SW 1271 (cell line): ENCODE measurements at regions not wholly inside any gene's neighbourhood (a gene's known extent, or its start where the extent isn't known, plus 50 kb on each side); places are given as distances from the start of the nearest gene placed in this dataset.

Experiments
- DNase-seq, 2 experiments: peaks; one replicate each; lab custom pipeline; 2025; lab: John Stamatoyannopoulos, UW

- no peak for DNase-seq
Measured at GRCh38 chr4:89422441-89422990, 114.9 kb upstream of the GPRIN3 start.

GRCh38 chr4:89420507-89420906 is 112.9 kb upstream of the GPRIN3 start:
- DNase-seq: no peak

GRCh38 chr4:89419111-89419695 is 111.6 kb upstream of the GPRIN3 start:
- no peak for DNase-seq

GRCh38 chr4:89416960-89417359 is 109.4 kb upstream of the GPRIN3 start:
- no peak for DNase-seq

GRCh38 chr4:89413518-89413917 is 105.9 kb upstream of the GPRIN3 start:
- no peak for DNase-seq

- DNase-seq: no peak
Measured at GRCh38 chr4:89411539-89412309, 104.1 kb upstream of the GPRIN3 start.

GRCh38 chr4:89410687-89411086 is 103.1 kb upstream of the GPRIN3 start:
- no peak for DNase-seq

GRCh38 chr4:89404530-89404929 is 96.9 kb upstream of the GPRIN3 start:
- no peak for DNase-seq

- DNase-seq: no peak
Measured at GRCh38 chr4:89403826-89404225, 96.2 kb upstream of the GPRIN3 start.

GRCh38 chr4:89400287-89401035 is 92.9 kb upstream of the GPRIN3 start:
- no peak for DNase-seq

GRCh38 chr4:89398644-89399043 is 91.0 kb upstream of the GPRIN3 start:
- no peak for DNase-seq

- no peak for DNase-seq
Measured at GRCh38 chr4:89398146-89398545, 90.5 kb upstream of the GPRIN3 start.

- DNase-seq: no peak
Measured at GRCh38 chr4:89397441-89397840, 89.8 kb upstream of the GPRIN3 start.

GRCh38 chr4:89382439-89382838 is 74.8 kb upstream of the GPRIN3 start:
- no peak for DNase-seq

- no peak for DNase-seq
Measured at GRCh38 chr4:89380980-89381379, 73.4 kb upstream of the GPRIN3 start.

GRCh38 chr4:89379511-89380044 is 72.0 kb upstream of the GPRIN3 start:
- no peak for DNase-seq

- no peak for DNase-seq
Measured at GRCh38 chr4:89373394-89373793, 65.8 kb upstream of the GPRIN3 start.

GRCh38 chr4:89371614-89372013 is 64.0 kb upstream of the GPRIN3 start:
- DNase-seq: no peak

- no peak for DNase-seq
Measured at GRCh38 chr4:89369581-89369980, 62.0 kb upstream of the GPRIN3 start.

GRCh38 chr4:89368861-89369260 is 61.3 kb upstream of the GPRIN3 start:
- no peak for DNase-seq

GRCh38 chr4:89365776-89366175 is 58.2 kb upstream of the GPRIN3 start:
- DNase-seq: no peak

GRCh38 chr4:89365375-89365774 is 57.8 kb upstream of the GPRIN3 start:
- DNase-seq: no peak

GRCh38 chr4:89364541-89364940 is 56.9 kb upstream of the GPRIN3 start:
- DNase-seq: no peak
